ENCODE measurements at regions not wholly inside any gene's neighbourhood (a gene's known extent, or its start where the extent isn't known, plus 50 kb on each side); places are given as distances from the start of the nearest gene placed in this dataset.

- DNase-seq, result peak; percentile 2
Measured at GRCh38 chr22:49047447-49047846, 780.2 kb downstream of the BRD1 start.

GRCh38 chr22:49046546-49047361, 780.9 kb downstream of the BRD1 start:
- DNase-seq, result no peak

- no peak for DNase-seq
Measured at GRCh38 chr22:49046000-49046545, 781.6 kb downstream of the BRD1 start.

GRCh38 chr22:49045276-49045675, 782.4 kb downstream of the BRD1 start:
- DNase-seq, result no peak

- no peak for DNase-seq
Measured at GRCh38 chr22:49044776-49045175, 782.9 kb downstream of the BRD1 start.

- DNase-seq, result no peak
Measured at GRCh38 chr22:49044091-49044490, 783.6 kb downstream of the BRD1 start.

- DNase-seq, result no peak
Measured at GRCh38 chr22:49042877-49043859, 784.5 kb downstream of the BRD1 start.

GRCh38 chr22:49042066-49042465, 785.6 kb downstream of the BRD1 start:
- no peak for DNase-seq

- DNase-seq, result no peak
Measured at GRCh38 chr22:49040754-49041467, 786.8 kb downstream of the BRD1 start.

GRCh38 chr22:49040111-49040510, 787.6 kb downstream of the BRD1 start:
- DNase-seq, result no peak

- no peak for DNase-seq
Measured at GRCh38 chr22:49039625-49040024, 788.0 kb downstream of the BRD1 start.

- no peak for DNase-seq
Measured at GRCh38 chr22:49037701-49038245, 789.9 kb downstream of the BRD1 start.

- no peak for DNase-seq
Measured at GRCh38 chr22:49036513-49036912, 791.2 kb downstream of the BRD1 start.

- DNase-seq, result no peak
Measured at GRCh38 chr22:49035818-49036457, 791.7 kb downstream of the BRD1 start.

- no peak for DNase-seq
Measured at GRCh38 chr22:49034836-49035817, 792.5 kb downstream of the BRD1 start.

GRCh38 chr22:49033616-49034015, 794.1 kb downstream of the BRD1 start:
- DNase-seq, result no peak

GRCh38 chr22:49032821-49033220, 794.9 kb downstream of the BRD1 start:
- no peak for DNase-seq

- no peak for DNase-seq
Measured at GRCh38 chr22:49031746-49032330, 795.8 kb downstream of the BRD1 start.

GRCh38 chr22:49028111-49028510, 799.6 kb downstream of the BRD1 start:
- no peak for DNase-seq

GRCh38 chr22:49027368-49027670, 800.4 kb downstream of the BRD1 start:
- no peak for DNase-seq
